Epithelial cell of prostate (primary cell): ENCODE measurements at regions not wholly inside any gene's neighbourhood (a gene's known extent, or its start where the extent isn't known, plus 50 kb on each side); places are given as distances from the start of the nearest gene placed in this dataset.

Source experiments
- DNase-seq: peaks from one replicate; pipeline ENCODE4 v3.0.0-alpha.2; 2011; ENCODE audit warnings: low read depth, low spot score
- H3K27ac ChIP-seq: fragments of 450-650 bp; 2 replicates; pipeline ENCODE4 v1.5.1; 2017; ENCODE audit warnings: mild to moderate bottlenecking

DNA sequence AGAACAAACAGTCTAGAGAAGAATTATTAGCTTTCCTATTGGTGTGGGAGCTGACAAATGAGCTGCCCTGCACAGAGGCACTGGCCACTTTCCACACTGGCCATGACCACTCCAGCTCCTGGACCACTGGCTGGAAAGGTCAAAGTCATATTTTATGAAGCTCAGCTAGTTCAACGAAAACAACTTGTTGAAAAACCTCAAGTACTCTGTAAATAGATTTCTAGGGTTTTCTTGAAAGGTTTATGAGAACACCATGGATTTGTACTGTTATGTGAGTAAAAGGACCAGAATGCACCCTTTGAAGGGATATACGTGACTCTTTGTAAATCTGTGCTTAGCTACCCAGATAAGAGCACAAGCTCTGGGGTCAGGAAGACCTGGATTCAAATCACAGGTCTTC, 54.5 kb upstream of the FGGY start:
- no peak overlapping the region for H3K27ac ChIP-seq
- DNase-seq: no peak

DNA sequence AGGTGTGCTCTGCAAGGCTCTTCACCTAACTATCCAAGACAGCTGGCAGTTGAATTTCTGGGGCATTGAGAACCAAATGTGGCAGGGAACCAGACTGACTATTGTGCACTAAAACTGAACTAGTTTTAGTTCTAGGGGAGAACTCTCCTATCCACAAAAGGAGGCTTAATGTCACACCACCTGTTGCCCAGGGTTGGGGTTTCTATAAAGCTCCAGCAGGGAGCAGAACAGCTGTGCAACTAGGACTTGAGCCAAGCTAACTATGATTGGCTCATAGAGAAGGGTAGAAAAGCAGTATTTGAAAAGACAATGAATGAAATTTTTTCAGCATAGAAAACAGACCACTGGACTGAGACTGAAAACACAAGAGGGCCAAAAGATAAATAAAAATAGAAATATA, 53.3 kb upstream of the FGGY start:
- DNase-seq: no peak
- H3K27ac ChIP-seq: no peak overlapping the region

DNA sequence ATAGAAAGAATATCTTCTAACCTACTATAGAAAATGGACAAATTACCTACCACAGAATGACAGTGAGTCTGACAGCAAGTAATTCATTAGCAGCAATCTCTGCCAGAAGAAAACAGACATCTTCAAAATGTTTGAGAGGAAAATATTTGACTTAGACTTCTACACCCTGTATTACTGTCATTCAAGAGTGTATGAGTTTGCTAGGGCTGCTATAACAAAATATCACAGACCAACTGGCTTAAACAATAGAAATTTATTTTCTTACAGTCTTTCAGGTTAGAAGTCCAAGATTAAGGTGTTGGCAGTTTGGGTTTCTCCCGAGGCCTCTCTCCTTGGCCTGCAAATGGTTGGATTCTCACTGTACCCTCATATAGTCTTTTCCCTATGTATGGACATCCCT, 52.9 kb upstream of the FGGY start:
- DNase-seq: no peak

DNA sequence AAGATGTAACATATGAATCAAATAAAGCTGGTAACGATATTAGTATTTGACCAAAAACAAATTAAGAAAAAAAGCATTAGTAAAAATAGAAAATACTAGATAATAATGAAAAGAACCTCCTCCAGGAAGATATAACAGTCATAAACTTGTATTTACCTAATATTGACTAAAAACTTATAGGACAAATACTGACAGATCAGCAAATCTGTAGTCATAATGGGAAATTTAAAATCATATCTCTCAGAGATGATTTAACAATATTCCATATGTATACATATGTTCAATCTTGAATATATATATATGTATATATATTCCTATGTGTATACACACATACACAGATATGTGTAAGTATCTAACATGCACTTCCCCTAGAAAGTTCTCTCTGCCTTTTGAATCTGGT, 52.0 kb upstream of the FGGY start:
- H3K27ac ChIP-seq: no peak overlapping the region

More for the DNA sequence above, 52.9 kb upstream of the FGGY start:
- H3K27ac ChIP-seq: no peak overlapping the region

More for the DNA sequence above, 52.0 kb upstream of the FGGY start:
- DNase-seq: no peak
